GM21619 (cell line): ENCODE measurements at regions not wholly inside any gene's neighbourhood (a gene's known extent, or its start where the extent isn't known, plus 50 kb on each side); places are given as distances from the start of the nearest gene placed in this dataset.
A peak's percentile ranks its signal among the peaks of the same experiment; 100 is the strongest.
"Not testable (repeated sequence)": the region's sequence is repeated elsewhere in the genome, so short reads cannot be mapped to it uniquely, and the experiment has no call there.

Experiments
- ATAC-seq: cut with Tn5 transposase; IDR thresholded peaks from one replicate; pipeline ENCODE4 v1.9.1; 2021; ENCODE audit not compliant: unreplicated experiment

DNA sequence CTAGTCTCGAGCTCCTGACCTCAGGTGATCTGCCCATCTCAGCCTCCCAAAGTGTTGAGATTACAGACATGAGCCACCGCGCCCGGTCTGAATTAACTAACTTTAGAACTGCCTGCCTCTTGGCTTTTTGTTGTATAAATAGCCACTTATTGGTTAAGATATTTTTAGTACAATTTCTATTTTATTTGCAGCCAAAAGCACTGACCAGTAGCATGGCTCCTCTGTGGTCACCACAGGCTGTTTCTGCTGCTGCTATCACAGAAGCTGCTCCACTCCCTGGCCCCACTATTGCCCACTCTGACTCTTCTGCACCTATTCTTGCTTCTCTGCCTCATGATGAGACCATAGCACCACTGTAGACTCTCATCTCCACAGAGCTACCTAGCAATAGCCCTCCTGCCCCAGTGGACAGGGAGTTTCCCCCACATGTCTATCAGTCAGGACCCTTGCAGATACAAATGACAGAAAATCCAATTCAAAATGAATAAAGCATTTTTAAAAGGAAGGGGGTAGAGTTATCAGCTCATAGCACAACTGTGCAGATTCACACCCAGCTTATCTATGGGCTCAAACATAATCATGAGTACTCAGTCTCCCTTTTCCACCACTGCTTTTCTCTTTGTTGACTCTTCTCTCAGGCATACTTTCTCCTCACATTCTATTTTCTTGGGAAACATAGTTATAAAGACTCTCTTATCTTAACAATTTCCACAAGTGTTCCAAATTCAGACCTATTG is 151.8 kb upstream of the EPB41L4A start:
- no peak for ATAC-seq

DNA sequence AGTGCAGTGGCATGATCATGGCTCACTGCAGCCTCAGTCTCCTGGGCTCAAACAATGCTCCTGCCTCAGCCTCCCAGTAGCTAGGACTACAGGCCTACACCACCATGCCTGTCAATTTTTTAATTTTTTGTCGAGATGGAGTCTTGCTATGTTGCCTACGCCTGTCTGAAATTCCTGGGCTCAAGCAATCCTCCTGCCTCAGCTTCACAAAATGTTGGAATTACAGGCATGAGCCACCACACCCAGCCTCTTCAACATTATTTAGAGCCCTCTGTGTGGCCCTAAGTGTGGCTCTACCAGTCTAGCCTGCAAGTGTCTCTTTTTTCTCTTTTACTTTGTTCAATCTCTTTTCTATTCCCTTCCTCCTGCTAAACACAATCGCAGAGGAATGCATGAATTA is 154.4 kb upstream of the EPB41L4A start:
- ATAC-seq, result no peak

DNA sequence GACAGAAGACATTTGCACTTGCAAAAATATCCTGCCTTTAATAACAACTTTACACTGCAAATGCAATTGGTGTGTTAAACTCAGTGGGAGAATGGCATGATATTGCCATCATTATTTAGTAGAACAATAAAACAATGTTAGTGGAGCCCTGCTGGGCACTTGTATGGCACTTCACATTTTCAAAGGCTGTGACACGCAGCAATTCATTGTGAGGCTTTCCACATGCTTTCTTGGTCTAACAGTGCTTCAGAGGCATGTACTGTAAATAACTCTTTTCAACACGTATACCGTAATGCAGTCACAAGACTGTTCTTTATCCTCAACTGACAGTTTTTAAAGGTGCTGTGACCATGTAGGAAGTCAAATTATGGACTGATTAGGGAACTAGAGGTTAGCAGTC is 155.5 kb upstream of the EPB41L4A start:
- no peak for ATAC-seq

- ATAC-seq, result no peak
Measured at GRCh38 chr5:112576298-112576925, 157.3 kb upstream of the EPB41L4A start.

DNA sequence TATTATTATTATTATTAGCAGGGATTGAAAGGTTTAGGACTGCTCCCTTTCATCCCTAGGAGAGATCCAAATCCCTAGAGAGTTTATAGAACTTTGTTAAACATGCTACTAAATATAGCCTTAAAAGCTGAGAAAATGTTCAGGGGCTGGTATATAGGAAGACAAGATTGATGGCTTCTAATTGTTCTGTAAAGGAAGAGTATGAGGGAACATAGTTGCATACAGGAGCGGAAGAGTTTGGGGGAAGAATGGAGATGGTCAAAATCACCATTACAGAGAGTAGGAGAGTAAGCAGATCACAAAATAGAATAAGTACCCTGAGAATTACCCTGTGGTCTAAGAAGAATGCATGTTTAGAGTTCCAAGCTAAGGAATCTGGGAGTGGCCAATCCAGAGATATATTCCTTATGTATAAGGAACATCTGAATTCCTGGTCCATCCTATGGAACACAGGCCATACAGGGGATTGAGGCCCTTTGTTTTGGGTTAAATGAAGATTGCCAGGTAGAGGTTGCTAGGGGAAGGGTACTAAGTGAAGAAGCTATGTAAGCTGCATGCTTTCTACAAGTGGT is 158.0 kb upstream of the APC start:
- no peak for ATAC-seq

- no peak for ATAC-seq
Measured at GRCh38 chr5:112581811-112582320, 155.8 kb upstream of the APC start.

- no peak for ATAC-seq
Measured at GRCh38 chr5:112583166-112583565, 154.5 kb upstream of the APC start.

GRCh38 chr5:112584781-112585180 is 152.9 kb upstream of the APC start:
- no peak for ATAC-seq

DNA sequence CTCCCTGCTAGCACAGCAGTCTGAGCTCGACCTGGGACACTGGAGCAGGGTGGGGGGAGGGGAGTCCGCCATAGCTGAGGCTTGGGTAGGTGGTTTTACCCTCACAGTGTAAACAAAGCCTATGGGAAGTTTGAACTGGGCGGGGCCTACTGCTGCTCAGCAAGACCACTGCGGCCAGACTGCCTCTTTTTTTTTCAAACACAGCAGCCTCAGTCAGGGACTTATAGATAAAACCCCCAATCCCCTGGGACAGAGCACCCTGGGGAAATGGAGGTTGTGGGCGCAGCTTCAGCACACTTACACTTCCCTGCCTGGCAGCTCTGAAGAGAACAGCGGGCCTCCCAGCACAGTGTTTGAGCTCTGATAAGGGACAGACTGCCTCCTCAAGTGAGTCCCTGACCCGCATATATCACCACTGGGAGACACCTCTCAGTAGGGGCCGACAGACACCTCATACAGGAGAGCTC is 151.1 kb upstream of the APC start:
- no peak for ATAC-seq

GRCh38 chr5:112590858-112591257 is 146.8 kb upstream of the APC start:
- ATAC-seq, result not testable (repeated sequence)

DNA sequence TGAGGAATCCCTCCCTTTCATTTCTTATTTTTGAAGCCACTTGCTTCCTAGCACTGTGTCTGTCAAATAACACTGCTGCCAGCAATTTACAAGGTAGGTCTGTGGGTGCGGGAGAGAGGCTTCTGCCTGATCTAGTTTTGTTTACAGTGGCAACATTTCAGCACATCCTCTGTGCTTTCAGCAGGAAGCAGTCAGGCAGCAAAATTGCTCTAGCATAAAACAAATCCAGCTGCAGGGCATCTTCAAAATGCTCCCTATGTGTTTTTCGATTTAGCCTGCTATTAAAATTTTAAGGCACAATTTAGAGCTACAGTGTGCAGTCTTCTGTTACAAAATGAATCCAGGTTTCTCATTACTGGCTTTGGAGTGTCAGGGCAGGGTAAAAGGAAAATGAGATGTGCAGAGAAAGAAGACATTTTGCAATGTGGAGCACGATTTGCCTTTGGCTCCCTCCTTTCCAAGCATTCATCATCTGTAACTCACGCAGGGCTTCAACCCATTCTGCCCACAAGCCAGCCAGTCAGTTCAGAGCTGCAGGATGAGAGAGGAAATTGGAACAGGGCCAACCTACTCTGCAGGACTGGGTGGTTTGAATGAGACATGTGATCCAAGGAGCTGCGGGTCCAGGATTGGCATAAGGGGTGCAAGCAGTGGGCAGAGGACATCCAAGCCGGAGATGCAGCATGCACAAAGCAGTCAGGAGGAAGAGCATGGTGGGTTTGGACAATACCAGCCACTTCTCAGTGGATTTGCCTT is 143.4 kb upstream of the APC start:
- no peak for ATAC-seq

DNA sequence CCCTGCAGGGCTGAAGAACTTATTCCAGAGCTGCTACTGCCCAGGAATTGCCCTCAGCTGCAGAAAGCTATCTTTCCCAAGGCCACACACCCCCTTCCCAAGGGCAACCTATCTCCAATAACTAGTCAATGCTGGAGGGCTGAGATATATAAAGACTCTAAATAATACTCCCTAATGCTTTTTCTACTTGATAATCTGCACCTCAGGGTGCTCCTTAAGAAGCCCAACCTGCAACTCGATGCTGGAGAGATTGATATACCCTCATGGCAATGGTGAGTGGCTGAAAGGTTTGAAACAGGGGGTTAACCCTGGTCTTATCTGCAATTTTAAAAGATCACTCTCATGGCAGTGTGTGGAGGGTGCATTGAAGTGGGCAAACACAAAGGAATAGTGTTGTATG is 142.7 kb upstream of the APC start:
- no peak for ATAC-seq

GRCh38 chr5:112597831-112598230 is 139.9 kb upstream of the APC start:
- no peak for ATAC-seq

DNA sequence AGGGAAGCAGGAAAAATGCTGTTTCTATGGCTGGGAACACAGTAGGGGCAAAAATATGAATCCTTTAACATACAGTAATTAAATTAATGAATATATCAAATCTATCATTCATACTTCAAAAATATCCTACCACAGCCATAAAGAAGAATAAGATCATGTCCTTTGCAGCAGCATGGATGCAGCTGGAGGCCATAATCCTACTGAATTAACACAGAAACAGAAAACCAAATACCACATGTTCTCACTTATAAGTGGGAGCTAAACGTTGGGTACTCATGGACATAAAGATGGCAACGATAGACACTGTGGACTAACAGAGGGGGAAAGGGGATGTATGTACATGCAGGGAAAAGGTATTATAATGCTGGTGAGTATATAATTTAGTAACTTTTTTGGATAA is 137.2 kb upstream of the APC start:
- not testable (repeated sequence) for ATAC-seq

DNA sequence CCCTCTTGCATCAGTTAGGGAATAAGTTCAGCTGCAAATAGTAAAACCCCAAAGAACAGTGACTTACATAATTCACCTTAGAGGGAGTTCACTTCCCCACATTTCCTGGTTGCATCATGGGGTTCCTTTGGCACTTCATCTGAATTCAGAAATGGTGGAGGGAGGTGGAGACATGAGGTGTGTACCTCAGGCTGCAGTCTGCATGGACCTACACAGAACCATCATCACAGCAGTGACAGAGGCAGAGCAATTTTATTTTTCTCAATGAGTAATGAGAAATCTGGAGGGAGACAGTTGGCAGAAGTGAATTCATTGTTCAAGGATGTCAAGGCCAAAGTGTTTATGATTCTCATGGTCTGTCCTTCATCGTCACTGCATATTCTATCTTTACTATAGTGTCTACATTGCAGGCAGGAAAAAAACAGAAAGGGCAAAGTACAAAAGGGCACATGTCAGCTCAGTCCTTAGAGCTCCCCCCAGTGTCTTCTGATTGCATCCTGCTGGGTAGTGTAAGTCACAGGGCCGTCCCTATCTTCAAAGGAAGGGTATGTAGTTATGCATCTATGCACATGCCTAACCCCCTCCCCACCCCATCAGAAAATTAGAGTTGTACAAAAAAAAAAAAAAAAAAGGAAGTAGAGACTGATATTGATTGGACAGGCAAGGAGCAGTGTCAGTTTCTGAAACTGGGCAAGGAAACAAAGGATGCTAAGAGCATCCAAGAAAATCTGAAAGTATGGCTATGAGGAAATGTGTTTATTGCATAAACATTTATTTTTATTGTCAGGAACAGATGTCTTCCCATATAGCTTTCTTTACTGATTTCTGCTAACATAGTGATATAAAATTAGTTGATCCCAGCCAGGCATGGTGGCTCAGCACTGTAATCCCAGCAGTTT is 132.7 kb upstream of the APC start:
- ATAC-seq, result peak; percentile 48

GRCh38 chr5:112608975-112609374 is 128.7 kb upstream of the APC start:
- ATAC-seq, result no peak

DNA sequence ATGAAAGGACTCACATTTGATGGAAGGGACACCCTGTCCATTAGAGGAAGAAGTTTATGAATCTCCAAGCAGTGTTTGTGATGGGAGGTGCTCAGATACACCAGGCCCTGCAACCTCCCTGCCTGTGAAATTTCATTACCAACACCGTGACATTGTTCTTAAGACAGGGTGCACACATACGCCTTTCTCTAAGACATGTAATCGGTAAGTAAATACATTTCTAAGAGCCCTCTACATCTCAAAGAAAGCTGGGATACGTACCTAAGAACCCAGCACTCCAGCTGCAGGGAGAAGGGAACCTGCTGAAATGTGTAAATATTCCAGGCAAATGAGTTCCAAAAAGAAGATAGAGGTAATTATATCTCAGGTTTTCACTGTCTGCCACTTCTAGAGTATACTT is 125.0 kb upstream of the APC start:
- no peak for ATAC-seq

DNA sequence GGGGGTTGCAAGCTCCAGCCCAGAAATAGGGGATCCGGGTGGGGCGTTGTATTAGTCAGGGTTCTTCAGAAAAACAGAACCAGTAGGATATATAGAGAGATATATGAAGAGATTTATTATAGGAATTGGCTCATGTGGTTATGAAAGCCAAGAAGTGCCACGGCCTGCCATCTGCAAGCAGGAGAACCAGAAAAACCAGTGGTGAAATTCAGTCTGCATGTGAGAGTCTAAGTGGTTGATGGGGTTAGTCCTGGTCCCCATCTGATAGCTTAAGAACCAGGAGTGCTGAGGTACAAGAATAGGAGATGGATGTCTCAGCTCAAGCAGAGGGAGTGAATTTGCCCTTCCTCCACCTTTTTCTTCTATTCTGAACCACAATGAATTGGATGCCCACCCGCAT is 123.4 kb upstream of the APC start:
- ATAC-seq, result no peak

DNA sequence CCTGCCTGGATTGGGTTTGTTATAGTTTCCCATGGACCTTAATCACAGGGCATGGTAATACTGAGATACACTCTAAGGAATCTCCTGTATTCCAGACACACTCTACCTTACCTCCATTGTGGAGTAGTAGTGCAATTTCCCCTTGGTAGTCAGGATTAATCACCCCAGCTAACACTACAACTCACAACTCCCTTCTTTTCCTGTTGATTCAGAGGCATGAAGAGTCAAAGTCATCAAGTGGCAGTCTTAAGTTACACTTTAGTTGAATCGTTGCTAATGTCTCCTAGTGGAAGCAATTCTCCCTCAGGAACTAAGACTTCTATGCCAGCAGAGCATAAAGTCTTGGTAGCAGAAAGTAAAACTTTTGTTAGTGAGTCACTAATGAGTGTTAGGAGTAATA is 122.7 kb upstream of the APC start:
- no peak for ATAC-seq

DNA sequence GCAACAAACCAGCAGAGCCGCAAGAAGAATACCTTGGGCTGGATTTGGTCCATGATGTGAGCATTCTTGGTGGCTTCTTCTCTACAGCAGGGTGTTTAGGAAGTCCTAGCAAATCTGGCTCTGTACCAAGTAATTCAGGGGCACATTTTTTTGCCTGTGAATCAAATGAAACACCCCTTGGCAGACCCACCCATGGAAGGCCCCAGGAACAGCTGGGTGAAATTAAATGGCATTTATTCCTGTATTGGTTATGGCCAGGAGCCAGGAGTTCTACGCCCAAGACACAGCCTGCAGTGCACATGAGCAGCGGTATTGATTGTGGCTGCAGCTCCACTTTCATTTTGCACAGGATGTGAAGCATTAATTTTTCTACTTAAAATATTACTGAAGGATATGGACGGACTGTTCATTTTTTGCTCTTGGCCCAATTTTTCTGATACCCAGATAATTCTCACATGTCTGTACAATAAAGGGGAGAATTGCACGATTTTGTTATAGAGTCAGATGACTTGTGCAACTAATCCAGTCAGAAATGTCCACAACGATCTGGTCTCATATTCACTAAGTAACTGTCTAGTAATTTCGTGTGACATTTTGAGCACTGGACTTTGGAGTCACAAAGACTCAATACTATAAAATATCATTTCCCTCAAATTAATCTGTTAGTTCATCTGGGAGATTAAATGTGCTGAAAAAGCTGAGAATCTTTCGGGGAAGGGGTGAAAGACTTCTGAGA is 120.7 kb upstream of the APC start:
- no peak for ATAC-seq
